GM12878 (cell line): ENCODE measurements at regions not wholly inside any gene's neighbourhood (a gene's known extent, or its start where the extent isn't known, plus 50 kb on each side); places are given as distances from the start of the nearest gene placed in this dataset.

ENCODE experiments used
- ATAC-seq: fragments of 200-7000 bp; cut with Tn5 transposase; 3 replicates; pipeline ENCODE4 v1.9.1; 2020; ENCODE audit warnings: mild to moderate bottlenecking, moderate library complexity
- BruUV-seq: library from RNA; stranded (reverse); fragments of 400-500 nt; replicated peaks from 2 replicates; lab custom pipeline; 2021; lab: Mats Ljungman, UMichigan
- CTCF ChIA-PET: fragments of 300-600 bp; sonication (Branson Sonifier 250); formaldehyde crosslinking; extraction: SDS; loops from one replicate; lab custom pipeline; 2021; ENCODE audit warnings: inconsistent platforms; lab: Yijun Ruan, JAX
- POLR2A ChIA-PET: fragments of 350-600 bp; formaldehyde crosslinking; extraction: SDS; loops from one replicate; lab custom pipeline; 2021; ENCODE audit warnings: inconsistent platforms; lab: Charles Lee
- RAD21 ChIA-PET: fragments of 300-600 bp; sonication (Branson Sonifier 250); formaldehyde crosslinking; loops from one replicate; lab custom pipeline; 2023; ENCODE audit warnings: antibody characterized with exemption; ENCODE audit not compliant: unreplicated experiment; lab: Charles Lee
- SMC1A ChIA-PET: fragments of 300-600 bp; sonication (Branson Sonifier 250); formaldehyde crosslinking; loops from one replicate; lab custom pipeline; 2023; ENCODE audit not compliant: unreplicated experiment, uncharacterized antibody; lab: Charles Lee
- DNase-seq: peaks from one replicate; pipeline ENCODE4 v3.0.0-alpha.2; 2011; ENCODE audit warnings: low read depth, low spot score
- FAIRE-seq: peaks from 3 replicates; lab custom pipeline; 2011; peaks lifted over from hg19 to GRCh38; lab: Jason Lieb, UNC
- H2AFZ ChIP-seq: 2 replicates; pipeline ENCODE4 v1.6.0; 2011; ENCODE audit warnings: low read depth, low read length, control low read depth; ENCODE audit not compliant: control insufficient read depth
- H3K27ac ChIP-seq: 2 replicates; pipeline ENCODE4 v1.5.1; 2011; ENCODE audit warnings: control low read depth; ENCODE audit not compliant: control insufficient read depth, insufficient read depth
- H3K27me3 ChIP-seq, 2 experiments: replicated peaks in 1 of 2; 2 replicates each; pipeline versions ENCODE4 v1.6.0 to v1.6.1; 2011; ENCODE audit warnings: low read length in 1 of 2; ENCODE audit not compliant: control insufficient read depth in 2 of 2, insufficient read depth in 2 of 2
- H3K36me3 ChIP-seq, 2 experiments: 2 replicates each; pipeline ENCODE4 v1.5.1; 2011; ENCODE audit warnings: low read length in 1 of 2; ENCODE audit not compliant: control insufficient read depth in 2 of 2, insufficient read depth in 2 of 2
- H3K4me1 ChIP-seq: 2 replicates; pipeline ENCODE4 v1.6.1; 2011; ENCODE audit warnings: mild to moderate bottlenecking, low read length, moderate library complexity, mixed read lengths; ENCODE audit not compliant: control insufficient read depth, insufficient read depth
- H3K4me2 ChIP-seq: 2 replicates; pipeline ENCODE4 v1.6.0; 2011; ENCODE audit warnings: control low read depth; ENCODE audit not compliant: control insufficient read depth, insufficient read depth
- H3K4me3 ChIP-seq: fragments of 200-600 bp; sonication (generic); 2 replicates; pipeline ENCODE4 v1.5.1; 2016
- H3K79me2 ChIP-seq: 2 replicates; pipeline ENCODE4 v1.6.0; 2011; ENCODE audit warnings: low read length; ENCODE audit not compliant: control insufficient read depth, insufficient read depth
- H3K9ac ChIP-seq: 2 replicates; pipeline ENCODE4 v1.8.0; 2011; ENCODE audit warnings: low read length, control low read depth, mixed read lengths; ENCODE audit not compliant: control insufficient read depth, insufficient read depth
- H3K9me3 ChIP-seq: replicated peaks from 3 replicates; pipeline ENCODE4 v1.5.1; 2011; ENCODE audit warnings: mild to moderate bottlenecking, low read length; ENCODE audit not compliant: control insufficient read depth, insufficient read depth
- H4K20me1 ChIP-seq: 2 replicates; pipeline ENCODE4 v1.6.0; 2011; ENCODE audit not compliant: control insufficient read depth, insufficient read depth
- ATF7 ChIP-seq: fragments of 450-650 bp; IDR thresholded peaks from 2 replicates; pipeline ENCODE4 v1.6.1; 2016; ENCODE audit warnings: low read depth, mild to moderate bottlenecking
- BCL11A ChIP-seq: IDR thresholded peaks from 2 replicates; pipeline ENCODE4 v1.6.1; 2011; ENCODE audit warnings: low read depth, low read length
- CHD2 ChIP-seq: IDR thresholded peaks from 2 replicates; pipeline ENCODE4 v1.6.1; 2011; ENCODE audit warnings: low read depth, low read length, improper control_type of control experiment, borderline replicate concordance
- CREM ChIP-seq: IDR thresholded peaks from 2 replicates; pipeline ENCODE4 v1.6.1; 2014; ENCODE audit warnings: antibody characterized with exemption, low read depth
- EED ChIP-seq: sonication (generic); IDR thresholded peaks from 2 replicates; pipeline ENCODE4 v1.6.1; 2016; ENCODE audit warnings: antibody characterized with exemption, low read depth
- EZH2 ChIP-seq: IDR thresholded peaks from 2 replicates; pipeline ENCODE4 v1.6.1; 2012; ENCODE audit warnings: low read depth, mild to moderate bottlenecking, control low read depth, inconsistent platforms, low read length, borderline replicate concordance; ENCODE audit not compliant: control insufficient read depth
- IKZF2 ChIP-seq, 2 experiments: fragments of 450-650 bp; IDR thresholded peaks; 2 replicates each; pipeline ENCODE4 v1.6.1; 2017; ENCODE audit warnings: mild to moderate bottlenecking in 2 of 2, moderate library complexity in 2 of 2
- POLR2A ChIP-seq: IDR thresholded peaks from 2 replicates; pipeline ENCODE4 v1.6.1; 2011; ENCODE audit warnings: low read depth, mild to moderate bottlenecking, low read length
- RAD21 ChIP-seq: IDR thresholded peaks from 2 replicates; pipeline ENCODE4 v1.6.1; 2011; ENCODE audit warnings: mild to moderate bottlenecking, low read depth, low read length, moderate library complexity; ENCODE audit not compliant: insufficient read depth
- RB1 ChIP-seq: fragments of 450-650 bp; formaldehyde crosslinking; IDR thresholded peaks from 2 replicates; pipeline ENCODE4 v1.6.1; 2017; ENCODE audit warnings: mild to moderate bottlenecking, borderline replicate concordance
- REST ChIP-seq: IDR thresholded peaks from 2 replicates; pipeline ENCODE4 v1.6.1; 2012; ENCODE audit warnings: mild to moderate bottlenecking, low read depth, low read length
- RUNX3 ChIP-seq: IDR thresholded peaks from 2 replicates; pipeline ENCODE4 v1.6.1; 2012; ENCODE audit warnings: low read length, inconsistent platforms
- YY1 ChIP-seq: IDR thresholded peaks from 2 replicates; pipeline ENCODE4 v1.6.1; 2011; ENCODE audit warnings: low read depth, mild to moderate bottlenecking, low read length
- ZNF622 ChIP-seq: fragments of 450-650 bp; IDR thresholded peaks from 2 replicates; pipeline ENCODE4 v1.6.1; 2017; ENCODE audit warnings: mild to moderate bottlenecking, inconsistent platforms
- ZZZ3 ChIP-seq: IDR thresholded peaks from 2 replicates; pipeline ENCODE4 v1.6.1; 2011; ENCODE audit warnings: low read depth; ENCODE audit not compliant: control insufficient read depth, insufficient read length
- WGBS: methylation state at CpG from one replicate; pipeline ENCODE4 v1.1.6; 2016; ENCODE audit warnings: low lambda C conversion rate; ENCODE audit not compliant: insufficient replicate concordance, insufficient coverage; ENCODE audit errors: missing lambda C conversion rate; 5-methylcytosine and 5-hydroxymethylcytosine counted together
- in situ Hi-C: fragments of 300-500 bp; cut with MboI; formaldehyde crosslinking; loops from 9 replicates; pipeline ENCODE4 v1.14.3; 2018; ENCODE audit warnings: mixed read lengths
- intact Hi-C: fragments of 100-400 bp; cut with micrococcal nuclease; formaldehyde crosslinking; loops from one replicate; pipeline ENCODE4 v1.14.2; 2022; ENCODE audit not compliant: unreplicated experiment
- TF ChIP-seq, protein P1 (sequence below): fragments of 450-650 bp; IDR thresholded peaks from 2 replicates; pipeline ENCODE4 v1.6.1; 2018; ENCODE audit warnings: borderline replicate concordance, mild to moderate bottlenecking; ENCODE audit not compliant: partially characterized antibody

DNA sequence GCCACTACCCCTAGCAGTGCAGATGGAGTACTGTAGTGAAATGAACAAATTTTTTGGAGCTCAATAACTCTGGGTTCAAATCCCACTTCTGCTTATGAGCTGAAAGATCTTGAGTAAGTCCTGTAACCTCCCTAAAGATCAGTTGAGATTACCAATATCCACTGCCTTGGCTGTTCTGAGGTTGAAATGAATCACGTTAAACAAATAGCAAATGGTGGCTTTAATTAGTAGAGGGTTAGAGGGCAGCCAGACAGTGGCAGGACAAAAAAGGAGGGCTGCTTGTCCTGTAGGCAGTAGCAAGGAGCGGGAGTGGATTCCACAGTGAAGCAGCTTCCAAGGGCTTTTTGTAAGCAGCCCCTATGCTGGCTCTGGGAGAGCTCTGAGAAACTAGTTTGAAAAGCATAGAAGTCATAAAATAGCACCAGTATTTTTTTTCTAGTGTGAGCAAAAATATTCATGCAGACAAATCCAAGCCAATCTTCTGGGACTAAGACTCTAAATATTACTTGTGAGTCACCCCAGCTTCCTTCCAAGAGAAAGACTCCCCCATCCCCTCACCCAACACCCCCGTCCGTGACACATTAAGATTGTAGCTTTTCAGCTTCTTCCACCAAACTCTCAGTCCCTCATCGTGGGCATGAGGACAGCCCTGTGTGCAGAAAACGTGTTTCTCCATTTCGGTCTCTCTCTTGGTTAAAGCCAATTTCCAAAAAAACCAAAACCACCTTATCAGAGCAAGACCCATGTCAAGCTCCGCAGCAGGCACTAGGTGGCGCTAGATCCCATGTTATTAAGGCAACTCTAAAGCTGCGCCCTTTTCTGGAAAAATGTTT is 123.5 kb upstream of the LGALSL start:
- peaks cover 41% of the 10 kb centered on the region for H3K4me1 ChIP-seq
- intact Hi-C loops (loop anchor here (1.0 to 2.0 kb wide), 3 partner anchors 158 to 534 kb away; no protein-coding TSS in a partner anchor), in situ Hi-C loops (loop anchor here (5.0 kb wide), 4 partner anchors 157 to 707 kb away; no protein-coding TSS in a partner anchor)
- ChIA-PET POLR2A (interaction anchor here (0.7 to 3.5 kb wide), 11 partner anchors 13 to 284 kb away, joined by 3 to 13 read pairs (median 4); partner anchors contain the start of gene AFTPH), SMC1A (interaction anchor here (0.5 to 11.4 kb wide), 92 partner anchors 10 to 1243 kb away, joined by 3 to 333 read pairs (median 4); partner anchors contain the start of gene AFTPH), CTCF (interaction anchor here (0.5 to 10.3 kb wide), 130 partner anchors 8 to 1336 kb away, joined by 3 to 467 read pairs (median 4); partner anchors contain the start of genes AFTPH, CEP68 and SERTAD2), RAD21 (interaction anchor here (0.8 to 9.6 kb wide), 76 partner anchors 12 to 735 kb away, joined by 3 to 358 read pairs (median 4); partner anchors contain the start of genes AFTPH, CEP68 and LGALSL)
- peak overlapping the region; percentile 65 for H2AFZ ChIP-seq
- 20% methylated on average over 10 of the region's 10 CpGs for WGBS
- no peaks in the 10 kb centered on the region for H3K79me2 ChIP-seq
- H3K27ac ChIP-seq, result no peak overlapping the region
- DNase-seq (no peak), FAIRE-seq (no peak), ATAC-seq (peak; percentile 22)
- no TSS peak for BruUV-seq
- no peaks in the 10 kb centered on the region for H3K27me3 ChIP-seq
- H3K36me3 ChIP-seq, result no peaks in the 10 kb centered on the region
- peak overlapping the region; percentile 31 for H3K4me2 ChIP-seq
- H4K20me1 ChIP-seq, result no peaks in the 10 kb centered on the region
- H3K9ac ChIP-seq, result no peak overlapping the region
- H3K9me3 ChIP-seq, result no peaks in the 10 kb centered on the region
- no peak overlapping the region for H3K4me3 ChIP-seq
- TF ChIP-seq IKZF2 (IDR thresholded peaks at IDR 0.05) (no peak), YY1 (0 out of 2 replicates have a peak, but pooled peaks have one; percentile 38), BCL11A (no peak), RAD21 (peak; percentile 97), EED (no peak), REST (no peak), POLR2A (no peak), CHD2 (no peak), CREM (no peak), EZH2 (no peak), RUNX3 (peak; percentile 58; the same call in 1 of the 2 replicates), ZNF622 (no peak), ATF7 (no peak), RB1 (no peak), ZZZ3 (no peak)
- TF ChIP-seq, protein P1, sequence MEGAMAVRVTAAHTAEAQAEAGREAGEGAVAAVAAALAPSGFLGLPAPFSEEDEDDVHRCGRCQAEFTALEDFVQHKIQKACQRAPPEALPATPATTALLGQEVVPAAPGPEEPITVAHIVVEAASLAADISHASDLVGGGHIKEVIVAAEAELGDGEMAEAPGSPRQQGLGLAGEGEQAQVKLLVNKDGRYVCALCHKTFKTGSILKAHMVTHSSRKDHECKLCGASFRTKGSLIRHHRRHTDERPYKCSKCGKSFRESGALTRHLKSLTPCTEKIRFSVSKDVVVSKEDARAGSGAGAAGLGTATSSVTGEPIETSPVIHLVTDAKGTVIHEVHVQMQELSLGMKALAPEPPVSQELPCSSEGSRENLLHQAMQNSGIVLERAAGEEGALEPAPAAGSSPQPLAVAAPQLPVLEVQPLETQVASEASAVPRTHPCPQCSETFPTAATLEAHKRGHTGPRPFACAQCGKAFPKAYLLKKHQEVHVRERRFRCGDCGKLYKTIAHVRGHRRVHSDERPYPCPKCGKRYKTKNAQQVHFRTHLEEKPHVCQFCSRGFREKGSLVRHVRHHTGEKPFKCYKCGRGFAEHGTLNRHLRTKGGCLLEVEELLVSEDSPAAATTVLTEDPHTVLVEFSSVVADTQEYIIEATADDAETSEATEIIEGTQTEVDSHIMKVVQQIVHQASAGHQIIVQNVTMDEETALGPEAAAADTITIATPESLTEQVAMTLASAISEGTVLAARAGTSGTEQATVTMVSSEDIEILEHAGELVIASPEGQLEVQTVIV, result no peak
